SU-DHL-6 (cell line): ENCODE measurements at regions not wholly inside any gene's neighbourhood (a gene's known extent, or its start where the extent isn't known, plus 50 kb on each side); places are given as distances from the start of the nearest gene placed in this dataset.

Experiments used
- H2AFZ ChIP-seq: fragments of 200-600 bp; sonication (generic); 2 replicates; pipeline ENCODE4 v1.6.1; 2014; ENCODE audit warnings: low read depth, mild to moderate bottlenecking, moderate library complexity, mixed read lengths, antibody characterized with exemption, low read length; ENCODE audit not compliant: severe bottlenecking
- H3F3A ChIP-seq: fragments of 200-600 bp; shearing (Covaris generic); 2 replicates; pipeline ENCODE4 v1.6.0; 2016; ENCODE audit warnings: antibody characterized with exemption, mild to moderate bottlenecking; ENCODE audit not compliant: insufficient read depth
- H3K27ac ChIP-seq: fragments of 200-600 bp; sonication (generic); 2 replicates; pipeline ENCODE4 v1.5.1; 2016; ENCODE audit warnings: low read depth, mild to moderate bottlenecking, low read length, moderate library complexity, mixed read lengths
- H3K27me3 ChIP-seq: fragments of 200-600 bp; sonication (generic), shearing (Covaris generic); 2 replicates; pipeline ENCODE4 v1.6.0; 2014; ENCODE audit warnings: mild to moderate bottlenecking, low read length
- H3K36me3 ChIP-seq: fragments of 200-600 bp; sonication (generic); 2 replicates; pipeline ENCODE4 v1.6.1; 2014; ENCODE audit warnings: mild to moderate bottlenecking, low read length, mixed read lengths
- H3K4me2 ChIP-seq: fragments of 300-600, 200-600 bp; shearing (Covaris generic), sonication (generic); 2 replicates; pipeline ENCODE4 v1.6.0; 2014; ENCODE audit warnings: low read length, low read depth, mild to moderate bottlenecking; ENCODE audit not compliant: poor library complexity, severe bottlenecking
- H3K4me3 ChIP-seq: fragments of 200-600 bp; sonication (generic); 2 replicates; pipeline ENCODE4 v1.5.1; 2014; ENCODE audit warnings: antibody characterized with exemption, low read length, mild to moderate bottlenecking, mixed read lengths; ENCODE audit not compliant: insufficient read depth, poor library complexity, severe bottlenecking
- H3K79me2 ChIP-seq: fragments of 200-600 bp; sonication (generic); 2 replicates; pipeline ENCODE4 v1.6.1; 2014; ENCODE audit warnings: mild to moderate bottlenecking, low read length, moderate library complexity; ENCODE audit not compliant: insufficient read depth
- H3K9ac ChIP-seq: fragments of 200-600 bp; sonication (generic); 2 replicates; pipeline ENCODE4 v1.7.0; 2014; ENCODE audit warnings: mild to moderate bottlenecking, low read length
- H3K9me2 ChIP-seq: fragments of 200-600 bp; sonication (generic); replicated peaks from 2 replicates; pipeline ENCODE4 v1.6.1; 2014; ENCODE audit warnings: low read length; ENCODE audit not compliant: insufficient read depth
- H3K9me3 ChIP-seq: fragments of 200-600 bp; sonication (generic); 2 replicates; pipeline ENCODE4 v1.6.1; 2014; ENCODE audit warnings: low read length, mixed read lengths; ENCODE audit not compliant: insufficient read depth
- H4K20me1 ChIP-seq: fragments of 200-600 bp; sonication (generic); 2 replicates; pipeline ENCODE4 v1.6.1; 2014; ENCODE audit warnings: low read depth, mild to moderate bottlenecking, antibody characterized with exemption, low read length, moderate library complexity, mixed read lengths
- EZH2phosphoT487 ChIP-seq: fragments of 200-600 bp; sonication (generic), shearing (Covaris generic); conservative IDR thresholded peaks from 2 replicates; pipeline ENCODE4 v1.6.1; 2018; ENCODE audit warnings: mild to moderate bottlenecking, antibody characterized with exemption, low read length, moderate library complexity, mixed read lengths
- TF ChIP-seq, protein P1 (sequence below): fragments of 200-600 bp; sonication (generic); IDR thresholded peaks from one replicate; pipeline ENCODE4 v1.5.1; 2017; ENCODE audit warnings: antibody characterized with exemption, mild to moderate bottlenecking, low read length, moderate library complexity; ENCODE audit not compliant: insufficient read depth, poor library complexity, severe bottlenecking

GRCh38 chr15:70516408-70517193 lies 246.8 kb downstream of the UACA start:
- Histone ChIP-seq H4K20me1 (no peaks in the 10 kb centered on the region), H3K27me3 (no peaks in the 10 kb centered on the region), H2AFZ (no peak overlapping the region), H3K79me2 (no peaks in the 10 kb centered on the region), H3K4me2 (no peak overlapping the region), H3K9ac (no peak overlapping the region), H3K9me2 (no peaks in the 10 kb centered on the region), H3K4me3 (no peak overlapping the region), H3F3A (no peaks in the 10 kb centered on the region), H3K27ac (no peak overlapping the region), H3K9me3 (no peaks in the 10 kb centered on the region), H3K36me3 (no peaks in the 10 kb centered on the region)
- TF ChIP-seq EZH2phosphoT487, result no peak
- TF ChIP-seq, protein P1, sequence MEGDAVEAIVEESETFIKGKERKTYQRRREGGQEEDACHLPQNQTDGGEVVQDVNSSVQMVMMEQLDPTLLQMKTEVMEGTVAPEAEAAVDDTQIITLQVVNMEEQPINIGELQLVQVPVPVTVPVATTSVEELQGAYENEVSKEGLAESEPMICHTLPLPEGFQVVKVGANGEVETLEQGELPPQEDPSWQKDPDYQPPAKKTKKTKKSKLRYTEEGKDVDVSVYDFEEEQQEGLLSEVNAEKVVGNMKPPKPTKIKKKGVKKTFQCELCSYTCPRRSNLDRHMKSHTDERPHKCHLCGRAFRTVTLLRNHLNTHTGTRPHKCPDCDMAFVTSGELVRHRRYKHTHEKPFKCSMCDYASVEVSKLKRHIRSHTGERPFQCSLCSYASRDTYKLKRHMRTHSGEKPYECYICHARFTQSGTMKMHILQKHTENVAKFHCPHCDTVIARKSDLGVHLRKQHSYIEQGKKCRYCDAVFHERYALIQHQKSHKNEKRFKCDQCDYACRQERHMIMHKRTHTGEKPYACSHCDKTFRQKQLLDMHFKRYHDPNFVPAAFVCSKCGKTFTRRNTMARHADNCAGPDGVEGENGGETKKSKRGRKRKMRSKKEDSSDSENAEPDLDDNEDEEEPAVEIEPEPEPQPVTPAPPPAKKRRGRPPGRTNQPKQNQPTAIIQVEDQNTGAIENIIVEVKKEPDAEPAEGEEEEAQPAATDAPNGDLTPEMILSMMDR, result no peak

DNA sequence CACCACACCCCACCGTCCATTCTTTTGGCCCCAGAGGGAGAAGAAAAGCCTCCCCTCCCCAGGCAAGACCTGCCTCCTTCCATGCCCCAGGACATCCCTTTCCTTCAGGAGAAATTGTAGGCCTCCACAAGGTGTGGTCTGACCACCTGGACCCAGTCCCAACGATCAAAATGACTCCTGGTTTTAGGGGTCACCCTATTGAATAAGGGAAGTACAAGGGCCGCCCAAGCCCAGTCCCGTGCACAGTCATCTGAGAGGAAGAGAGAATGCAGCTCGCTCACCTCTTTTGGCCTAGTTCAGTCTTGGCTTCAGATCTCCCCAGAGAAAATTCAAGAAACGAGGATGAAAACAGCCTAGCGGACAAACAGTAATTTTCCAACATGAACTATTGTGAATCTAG lies 249.1 kb downstream of the UACA start:
- no peaks in the 10 kb centered on the region for H3K27me3 ChIP-seq
- H4K20me1 ChIP-seq, result no peaks in the 10 kb centered on the region
- peaks cover 17% of the 10 kb centered on the region; the same call in 1 of the 2 replicates for H3K9me3 ChIP-seq
- H3K9ac ChIP-seq, result no peak overlapping the region
- TF ChIP-seq, protein P1, result no peak
- TF ChIP-seq EZH2phosphoT487, result no peak
- H3K27ac ChIP-seq, result no peak overlapping the region
- H2AFZ ChIP-seq, result no peak overlapping the region
- no peak overlapping the region for H3K4me2 ChIP-seq
- H3K36me3 ChIP-seq, result no peaks in the 10 kb centered on the region
- H3K4me3 ChIP-seq, result no peak overlapping the region
- H3K79me2 ChIP-seq, result no peaks in the 10 kb centered on the region
- no peaks in the 10 kb centered on the region for H3F3A ChIP-seq
- no peaks in the 10 kb centered on the region for H3K9me2 ChIP-seq

DNA sequence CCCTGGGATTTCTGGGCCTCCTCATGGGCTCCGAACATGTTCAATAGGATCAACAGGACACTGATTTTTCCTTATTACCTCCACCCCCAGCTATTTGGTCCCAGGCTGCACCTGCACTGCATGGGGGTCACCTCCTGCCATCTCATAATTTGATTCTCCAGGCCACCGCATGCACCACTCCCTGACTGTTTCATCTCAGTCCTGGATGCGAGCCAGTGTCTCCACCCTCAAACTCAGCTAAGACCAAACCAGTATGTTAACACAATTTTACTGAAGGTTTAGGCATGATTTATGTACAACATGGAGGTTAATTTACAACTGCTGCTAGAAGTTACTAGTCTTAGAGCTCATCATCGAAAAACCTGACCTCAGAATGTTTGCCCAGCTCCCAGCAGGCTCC lies 249.5 kb downstream of the UACA start:
- Histone ChIP-seq H3K36me3 (no peaks in the 10 kb centered on the region), H2AFZ (no peak overlapping the region), H3K9me2 (no peaks in the 10 kb centered on the region), H3K27me3 (no peaks in the 10 kb centered on the region), H4K20me1 (no peaks in the 10 kb centered on the region), H3K79me2 (no peaks in the 10 kb centered on the region), H3K9me3 (peaks cover 17% of the 10 kb centered on the region; the same call in 1 of the 2 replicates), H3K4me2 (no peak overlapping the region), H3K27ac (no peak overlapping the region), H3K4me3 (no peak overlapping the region), H3K9ac (no peak overlapping the region), H3F3A (no peaks in the 10 kb centered on the region)
- TF ChIP-seq, protein P1, result no peak
- TF ChIP-seq EZH2phosphoT487, result no peak
